Hepatocyte (in vitro differentiated cells): ENCODE measurements at regions not wholly inside any gene's neighbourhood (a gene's known extent, or its start where the extent isn't known, plus 50 kb on each side); places are given as distances from the start of the nearest gene placed in this dataset.

Source experiments
- DNase-seq: peaks from one replicate; pipeline ENCODE4 v3.0.0-alpha.2; 2016; ENCODE audit warnings: low spot score
- H2AFZ ChIP-seq: fragments of 200-600 bp; sonication (generic); 2 replicates; pipeline ENCODE4 v1.6.0; 2016; ENCODE audit warnings: antibody characterized with exemption, mild to moderate bottlenecking
- H3K27ac ChIP-seq: fragments of 200-600 bp; sonication (generic); 2 replicates; pipeline ENCODE4 v1.5.1; 2016; ENCODE audit warnings: mild to moderate bottlenecking
- H3K27me3 ChIP-seq: fragments of 200-600 bp; sonication (generic); 2 replicates; pipeline ENCODE4 v1.6.1; 2016
- H3K36me3 ChIP-seq: fragments of 200-600 bp; sonication (generic); replicated peaks from 2 replicates; pipeline ENCODE4 v1.5.1; 2016; ENCODE audit warnings: low read depth; ENCODE audit not compliant: insufficient read depth
- H3K4me1 ChIP-seq: fragments of 200-600 bp; sonication (generic); 2 replicates; pipeline ENCODE4 v1.5.1; 2016; ENCODE audit warnings: mild to moderate bottlenecking, moderate library complexity; ENCODE audit not compliant: insufficient read depth
- H3K4me2 ChIP-seq: fragments of 200-600 bp; sonication (generic); 2 replicates; pipeline ENCODE4 v1.6.0; 2016
- H3K4me3 ChIP-seq: fragments of 200-600 bp; sonication (generic); 2 replicates; pipeline ENCODE4 v1.5.1; 2016; ENCODE audit warnings: mild to moderate bottlenecking
- H3K79me2 ChIP-seq: fragments of 200-600 bp; sonication (generic); 2 replicates; pipeline ENCODE4 v1.6.0; 2017; ENCODE audit warnings: mild to moderate bottlenecking
- H3K9me2 ChIP-seq: fragments of 200-600 bp; sonication (generic); replicated peaks from 2 replicates; pipeline ENCODE4 v1.6.0; 2017; ENCODE audit warnings: mild to moderate bottlenecking; ENCODE audit not compliant: insufficient read depth
- H3K9me3 ChIP-seq: fragments of 200-600 bp; sonication (generic); 2 replicates; pipeline ENCODE4 v1.5.1; 2016; ENCODE audit warnings: low read depth, mild to moderate bottlenecking
- H4K20me1 ChIP-seq: fragments of 200-600 bp; sonication (generic); 2 replicates; pipeline ENCODE4 v1.6.0; 2016; ENCODE audit warnings: mild to moderate bottlenecking; ENCODE audit not compliant: insufficient read depth, poor library complexity, severe bottlenecking
- CTCF ChIP-seq: fragments of 200-600 bp; sonication (generic); IDR thresholded peaks from 2 replicates; pipeline ENCODE4 v1.5.1; 2016; ENCODE audit warnings: antibody characterized with exemption, mild to moderate bottlenecking; ENCODE audit not compliant: poor library complexity
- EZH2 ChIP-seq: fragments of 200-600 bp; sonication (generic); IDR thresholded peaks from 2 replicates; pipeline ENCODE4 v1.6.1; 2016; ENCODE audit warnings: antibody characterized with exemption, mild to moderate bottlenecking, borderline replicate concordance
- EZH2phosphoT487 ChIP-seq: fragments of 200-600 bp; sonication (generic); IDR thresholded peaks from one replicate; pipeline ENCODE4 v1.6.1; 2018; ENCODE audit warnings: antibody characterized with exemption, mild to moderate bottlenecking, low read depth, moderate library complexity; ENCODE audit not compliant: unreplicated experiment, severe bottlenecking
- WGBS: methylation state at CpG from one replicate; pipeline ENCODE4 v1.1.6; 2016; ENCODE audit warnings: low lambda C conversion rate; ENCODE audit errors: missing lambda C conversion rate; 5-methylcytosine and 5-hydroxymethylcytosine counted together

- H3K4me2 ChIP-seq, result no peak overlapping the region
These were observed 94.2 kb upstream of the FBN2 start for GRCh38 chr5:128632264-128632663.

GRCh38 chr5:128633901-128634300 lies 95.9 kb upstream of the FBN2 start:
- H4K20me1 ChIP-seq, result no peaks in the 10 kb centered on the region
- H3K79me2 ChIP-seq, result no peaks in the 10 kb centered on the region
- H3K4me2 ChIP-seq, result no peak overlapping the region
- WGBS, result 76% methylated on average over 3 of the region's 3 CpGs
- H3K4me3 ChIP-seq, result no peak overlapping the region
- H3K9me3 ChIP-seq, result no peaks in the 10 kb centered on the region
- DNase-seq, result no peak
- no peaks in the 10 kb centered on the region for H3K36me3 ChIP-seq
- H3K27ac ChIP-seq, result no peak overlapping the region
- TF ChIP-seq EZH2phosphoT487 (no peak), EZH2 (no peak), CTCF (no peak)
- H3K27me3 ChIP-seq, result no peaks in the 10 kb centered on the region
- H2AFZ ChIP-seq, result no peak overlapping the region
- H3K4me1 ChIP-seq, result no peaks in the 10 kb centered on the region
- no peaks in the 10 kb centered on the region for H3K9me2 ChIP-seq

More at GRCh38 chr5:128632264-128632663, 94.2 kb upstream of the FBN2 start:
- Histone ChIP-seq H3K9me2 (no peaks in the 10 kb centered on the region), H4K20me1 (no peaks in the 10 kb centered on the region), H3K4me3 (no peak overlapping the region), H3K9me3 (no peaks in the 10 kb centered on the region), H3K27me3 (no peaks in the 10 kb centered on the region), H3K79me2 (no peaks in the 10 kb centered on the region), H2AFZ (no peak overlapping the region), H3K27ac (no peak overlapping the region), H3K4me1 (no peaks in the 10 kb centered on the region), H3K36me3 (no peaks in the 10 kb centered on the region)
- DNase-seq, result no peak
- WGBS, result 88% methylated on average over 6 of the region's 6 CpGs
- no peak for TF ChIP-seq EZH2phosphoT487
- no peak for TF ChIP-seq CTCF
- no peak for TF ChIP-seq EZH2

- no peak for DNase-seq
- 95% methylated on average over 6 of the region's 6 CpGs for WGBS
These were observed 97.3 kb upstream of the FBN2 start for GRCh38 chr5:128635379-128635778.

More at GRCh38 chr5:128635379-128635778, 97.3 kb upstream of the FBN2 start:
- H3K9me3 ChIP-seq, result no peaks in the 10 kb centered on the region
- no peak overlapping the region for H3K4me3 ChIP-seq
- no peaks in the 10 kb centered on the region for H3K9me2 ChIP-seq
- TF ChIP-seq EZH2phosphoT487 (no peak), EZH2 (no peak), CTCF (no peak)
- no peaks in the 10 kb centered on the region for H4K20me1 ChIP-seq
- no peaks in the 10 kb centered on the region for H3K36me3 ChIP-seq
- H3K4me2 ChIP-seq, result no peak overlapping the region
- H2AFZ ChIP-seq, result no peak overlapping the region
- H3K27me3 ChIP-seq, result no peaks in the 10 kb centered on the region
- no peak overlapping the region for H3K27ac ChIP-seq
- H3K79me2 ChIP-seq, result no peaks in the 10 kb centered on the region
- H3K4me1 ChIP-seq, result no peaks in the 10 kb centered on the region
